HepG2 (cell line): ENCODE measurements at regions not wholly inside any gene's neighbourhood (a gene's known extent, or its start where the extent isn't known, plus 50 kb on each side); places are given as distances from the start of the nearest gene placed in this dataset.
"Not testable (repeated sequence)": the region's sequence is repeated elsewhere in the genome, so short reads cannot be mapped to it uniquely, and the experiment has no call there.

ENCODE experiments used
- CTCF ChIP-seq: sonication (generic); formaldehyde crosslinking; IDR thresholded peaks from 2 replicates; pipeline ENCODE4 v1.5.0; 2020; ENCODE audit warnings: mild to moderate bottlenecking, missing genetic modification reagents, moderate library complexity
- GABPA ChIP-seq, 2 experiments: IDR thresholded peaks; 2 replicates each; pipeline ENCODE4 v1.6.1; 2011 to 2016; ENCODE audit warnings: low read depth in 2 of 2, low read length in 1 of 2, missing biosample characterization in 1 of 2, missing genetic modification characterization in 1 of 2
- KLF9 ChIP-seq: IDR thresholded peaks from 2 replicates; pipeline ENCODE4 v1.6.1; 2016; ENCODE audit warnings: low read depth
- MAX ChIP-seq: IDR thresholded peaks from 2 replicates; pipeline ENCODE4 v1.6.1; 2012; ENCODE audit warnings: inconsistent platforms
- NFKBIZ ChIP-seq: IDR thresholded peaks from 2 replicates; pipeline ENCODE4 v1.6.1; 2018; ENCODE audit warnings: missing genetic modification reagents, missing compliant biosample characterization
- PHF8 ChIP-seq: sonication (generic); formaldehyde crosslinking; IDR thresholded peaks from 2 replicates; pipeline ENCODE4 v1.5.0; 2020; ENCODE audit warnings: missing genetic modification reagents
- ZNF274 ChIP-seq: sonication (generic); formaldehyde crosslinking; IDR thresholded peaks from 2 replicates; pipeline ENCODE4 v1.5.1; 2020; ENCODE audit warnings: mild to moderate bottlenecking, missing genetic modification reagents

- not testable (repeated sequence) for TF ChIP-seq NFKBIZ (CRISPR knock-in tag); KLF9 (CRISPR knock-in tag); CTCF (CRISPR knock-in tag); PHF8; GABPA (IDR thresholded peaks at IDR 0.05; ENCODE audit: low read depth, low read length); GABPA (CRISPR knock-in tag; IDR thresholded peaks at IDR 0.05; ENCODE audit: low read depth); MAX; ZNF274
Observed at GRCh38 chr1:149352205-149352604, 122.6 kb upstream of the NBPF19 start.
